Right ventricle myocardium inferior (tissue), 1 donor: ENCODE measurements at regions not wholly inside any gene's neighbourhood (a gene's known extent, or its start where the extent isn't known, plus 50 kb on each side); places are given as distances from the start of the nearest gene placed in this dataset.

Experiments
- ATAC-seq: fragments of 200-7000 bp; cut with Tn5 transposase; one replicate; pipeline ENCODE4 v1.9.1; 2020; ENCODE audit warnings: mild to moderate bottlenecking, moderate library complexity
- DNase-seq: peaks from one replicate; pipeline ENCODE4 v3.0.0; 2021; ENCODE audit errors: missing footprints
- intact Hi-C: fragments of 100-400 bp; cut with DNase I; formaldehyde crosslinking; loops from one replicate; pipeline ENCODE4 v1.11.0; 2022
- donor health status: DM: no; HTN: yes; CAD: no; lungs with severe emphysema.

DNA sequence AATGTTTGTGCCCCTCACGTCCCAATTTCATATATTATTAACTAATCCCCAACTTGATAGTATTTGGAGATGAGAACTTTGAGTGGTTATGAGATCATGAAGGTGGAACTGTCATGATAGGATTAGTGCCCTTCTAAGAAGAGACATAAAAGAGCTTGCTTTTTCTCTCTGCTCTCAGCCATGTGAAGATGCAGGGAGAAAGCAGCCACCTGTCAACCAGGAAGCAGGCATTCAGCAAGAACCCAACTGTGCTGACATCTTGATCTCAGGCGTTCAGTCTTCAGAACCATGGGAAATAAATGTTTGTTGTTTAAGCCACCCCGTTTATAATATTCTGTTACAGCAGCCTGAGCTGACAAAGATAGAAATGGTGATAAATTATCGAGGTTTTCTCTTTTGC lies 278.7 kb upstream of the KCNMB2 start:
- no peak for DNase-seq
- ATAC-seq, result no peak
- intact Hi-C loops, result no loop called here

DNA sequence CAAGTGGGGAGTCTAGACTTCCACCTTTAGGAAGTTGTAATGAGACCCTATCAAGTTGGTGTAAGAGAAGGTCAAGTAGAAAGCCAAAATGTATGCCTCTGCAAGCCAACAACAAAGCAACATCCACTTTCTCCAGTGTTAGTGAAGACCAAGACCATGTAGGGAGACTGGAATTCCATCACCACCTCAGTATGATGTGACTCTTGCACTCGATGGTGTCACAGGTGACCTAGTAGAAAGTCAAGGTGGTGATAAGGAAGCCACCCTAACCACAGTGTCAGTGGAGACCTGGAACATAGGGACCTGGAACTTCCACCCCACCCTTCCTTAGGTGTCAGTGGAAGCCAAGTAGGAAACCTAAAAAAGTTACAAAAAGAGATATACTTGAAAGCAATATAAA lies 278.1 kb upstream of the KCNMB2 start:
- no peak for DNase-seq
- intact Hi-C loops, result no loop called here
- no peak for ATAC-seq

DNA sequence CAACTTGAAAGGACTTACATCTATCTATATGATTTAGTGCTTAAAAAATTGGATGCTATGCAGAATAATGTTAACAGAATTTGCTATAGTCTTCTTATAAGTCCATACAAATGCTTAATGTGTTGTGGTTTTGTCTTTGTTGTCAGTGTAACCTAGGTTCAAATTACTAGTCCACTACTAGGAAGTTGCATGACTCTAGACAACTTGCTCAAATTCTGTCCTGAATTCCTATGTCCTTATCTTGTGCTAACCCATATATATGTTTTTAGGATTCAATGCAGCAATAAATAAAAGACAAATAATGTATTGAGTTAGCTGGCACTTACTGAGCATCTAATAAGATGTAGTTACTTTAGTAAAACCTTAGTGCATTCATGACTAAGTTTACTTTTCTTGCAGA lies 276.5 kb upstream of the KCNMB2 start:
- intact Hi-C loops, result no loop called here
- ATAC-seq (no peak), DNase-seq (no peak)

DNA sequence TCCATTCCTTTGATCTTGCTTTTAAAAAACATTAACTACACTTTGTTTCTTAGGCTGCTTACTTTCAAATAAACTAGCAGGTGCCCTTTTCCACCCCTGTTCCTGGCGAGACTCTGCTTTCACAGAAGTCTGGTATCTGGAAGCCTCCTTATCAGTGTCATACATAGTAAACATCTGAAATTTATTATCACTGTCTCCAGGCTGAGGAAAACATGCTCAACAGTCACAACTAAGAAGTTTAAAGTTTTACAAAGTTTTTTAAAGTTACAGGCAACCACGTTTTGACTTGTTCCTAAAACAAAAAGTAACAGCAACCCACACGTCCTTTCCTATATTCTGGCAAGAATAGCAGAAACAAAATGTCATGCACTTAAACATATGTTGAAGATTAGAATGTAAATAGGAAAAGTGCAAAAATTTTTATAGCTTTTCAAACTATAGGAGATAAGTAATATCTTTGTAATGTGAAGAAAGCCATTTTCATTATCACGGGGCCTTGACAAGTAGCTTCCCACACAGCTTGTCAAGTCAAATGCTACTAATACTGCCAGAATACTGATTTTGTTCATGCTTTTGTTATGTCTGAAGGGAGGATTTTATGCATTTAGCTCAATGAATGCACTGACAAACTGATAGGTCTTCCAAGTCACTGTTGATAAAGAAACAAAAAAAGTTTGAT lies 275.2 kb upstream of the KCNMB2 start:
- intact Hi-C loops, result no loop called here
- DNase-seq, result no peak

DNA sequence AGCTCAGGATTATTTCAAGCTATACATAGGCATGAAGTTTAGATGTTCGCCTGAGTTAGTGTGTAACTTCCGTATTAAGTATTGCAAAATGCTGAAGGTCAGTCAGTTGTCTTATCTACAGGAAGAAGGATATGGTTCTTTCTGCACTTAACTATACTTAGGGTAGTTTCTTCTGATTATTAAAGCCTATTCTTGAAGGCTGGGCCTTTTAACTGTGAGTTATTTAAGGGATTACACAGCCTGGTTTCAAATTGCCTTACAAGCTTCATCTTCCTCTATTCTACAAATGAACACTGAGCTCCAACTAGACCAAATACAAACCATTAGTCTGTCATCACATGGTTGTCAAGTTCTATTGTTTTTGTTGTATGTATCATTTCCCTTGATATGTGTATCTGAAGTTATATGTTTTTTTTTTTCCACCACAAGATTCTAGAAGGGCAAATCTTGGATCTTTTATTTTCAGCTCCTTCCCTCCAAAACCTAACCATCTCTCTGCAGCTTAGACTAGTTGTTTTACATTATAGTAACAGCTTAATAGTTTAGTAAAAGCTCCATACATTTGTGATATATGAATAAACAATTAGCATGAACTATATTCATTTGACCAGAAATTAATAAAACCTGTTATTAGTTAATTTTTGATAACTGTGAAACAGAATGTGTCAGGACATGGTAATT lies 272.9 kb upstream of the KCNMB2 start:
- DNase-seq (no peak), ATAC-seq (no peak)
- intact Hi-C loops, result no loop called here

More for the DNA sequence above, 275.2 kb upstream of the KCNMB2 start:
- ATAC-seq, result no peak

DNA sequence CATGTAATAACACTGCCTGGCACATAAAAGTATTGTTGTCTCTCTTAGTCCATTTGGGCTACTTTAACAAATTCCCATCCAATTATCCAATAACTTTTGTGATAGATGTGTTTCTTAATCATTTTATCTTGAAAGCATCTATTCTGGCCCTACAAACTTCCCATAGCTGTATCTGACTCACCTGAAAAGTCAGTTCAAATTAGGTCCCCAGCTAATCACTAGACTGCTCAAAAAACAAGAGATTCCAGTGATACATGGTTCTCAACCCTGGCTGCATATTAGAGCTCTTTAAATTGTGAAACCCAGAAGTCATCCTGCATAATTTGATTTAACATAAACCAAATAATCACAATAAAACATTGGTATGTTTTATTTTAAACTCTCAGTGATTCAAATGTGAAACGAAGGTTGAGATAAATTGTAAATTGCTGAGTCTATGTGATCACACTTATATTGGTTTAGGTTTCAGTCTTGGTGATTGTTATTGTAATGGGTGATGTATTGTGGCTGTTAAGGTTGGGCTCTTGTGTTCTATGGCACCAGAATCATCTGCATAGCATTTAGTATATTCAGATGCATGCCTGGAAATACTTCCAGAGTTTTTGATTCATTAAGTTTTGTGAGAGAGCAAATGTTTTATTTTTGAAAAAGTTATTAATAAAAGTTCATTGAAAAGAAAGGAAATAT lies 268.9 kb upstream of the KCNMB2 start:
- intact Hi-C loops, result no loop called here
- DNase-seq (no peak), ATAC-seq (no peak)

DNA sequence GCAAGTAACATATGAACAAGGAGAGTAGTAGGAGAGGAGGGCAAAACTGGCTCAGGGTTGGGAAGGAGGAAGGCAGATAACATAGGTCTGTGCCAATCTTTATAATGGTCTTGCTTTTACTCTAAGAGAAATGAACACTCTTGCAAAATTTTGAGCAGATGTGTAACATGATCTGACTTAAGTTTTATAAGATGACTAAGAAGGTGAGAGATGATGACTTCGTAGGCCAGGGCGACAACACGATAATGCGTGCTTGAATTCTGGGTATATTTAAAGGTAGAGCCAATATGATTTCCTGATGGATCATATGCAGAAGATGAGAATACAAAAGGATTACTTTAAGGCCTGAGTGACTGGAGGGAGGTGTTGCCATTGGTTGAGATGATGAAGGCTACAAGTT lies 265.4 kb upstream of the KCNMB2 start:
- intact Hi-C loops, result no loop called here
- ATAC-seq, result no peak
- no peak for DNase-seq

DNA sequence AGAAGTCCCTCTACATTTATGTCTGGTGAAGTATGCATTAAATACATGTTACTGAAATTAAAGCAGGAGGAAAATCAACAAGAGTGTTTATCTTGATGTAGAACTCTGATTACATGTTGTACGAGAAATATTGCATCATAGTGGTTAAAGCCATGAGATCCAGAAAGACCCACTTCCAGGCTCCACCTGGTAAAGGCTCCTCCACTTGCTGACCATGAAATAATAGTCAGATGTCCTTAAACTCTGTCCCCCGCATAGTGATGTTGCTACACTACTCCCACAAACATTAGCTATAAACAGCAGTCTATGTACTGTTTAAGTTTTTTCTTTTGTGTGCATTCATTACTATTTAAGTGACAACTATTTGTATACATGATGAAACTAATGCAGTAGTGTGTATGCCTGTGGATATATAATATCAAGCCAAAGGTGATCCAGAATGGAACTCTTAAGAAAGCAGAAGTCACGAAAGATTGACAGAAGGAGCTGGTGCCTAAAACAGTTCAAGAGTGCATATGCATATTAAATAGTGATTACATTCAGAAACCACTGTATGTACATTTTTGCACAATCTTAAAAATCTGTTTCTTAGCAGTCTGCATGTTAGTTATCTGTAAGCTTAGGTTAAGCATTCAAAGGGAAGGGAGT lies 264.4 kb upstream of the KCNMB2 start:
- ATAC-seq, result no peak
- intact Hi-C loops, result no loop called here
- DNase-seq, result no peak

DNA sequence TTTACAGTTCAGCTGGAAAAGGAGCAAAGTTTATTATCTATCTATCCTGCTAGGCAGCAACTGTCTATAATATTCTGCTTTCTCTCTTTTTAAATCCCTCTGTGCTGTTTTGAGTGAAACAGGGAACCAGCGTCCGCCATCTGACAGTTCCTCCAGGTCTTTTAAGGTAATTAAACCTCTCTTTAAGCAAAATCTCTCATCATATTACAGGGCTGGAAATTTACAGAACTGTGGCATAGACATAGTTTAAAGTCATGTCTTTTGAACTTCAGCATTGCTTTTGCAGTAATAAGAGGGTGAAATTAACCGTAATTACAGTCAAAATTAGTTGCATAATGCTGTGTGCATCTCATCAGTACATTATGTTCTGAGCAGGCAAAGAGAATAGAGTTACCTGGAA lies 263.4 kb upstream of the KCNMB2 start:
- ATAC-seq (no peak), DNase-seq (no peak)
- intact Hi-C loops, result no loop called here

DNA sequence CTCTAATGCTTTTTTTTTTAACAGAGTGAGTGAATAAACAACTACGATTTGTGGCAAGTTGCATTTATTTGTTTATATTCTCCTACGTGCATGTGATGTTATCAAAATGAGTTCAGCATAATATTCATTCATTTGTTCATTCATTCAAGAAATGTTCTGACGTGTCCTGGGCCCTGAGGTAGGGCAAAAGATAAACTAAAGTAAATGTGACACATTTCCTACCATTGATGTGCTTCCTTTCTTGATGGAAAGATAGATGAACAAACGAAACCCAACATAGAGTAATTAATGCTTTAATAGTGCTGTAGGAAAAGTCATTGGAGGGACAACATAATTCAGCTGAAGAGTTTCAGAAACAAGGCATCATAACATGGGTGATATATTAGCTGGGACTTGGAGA lies 261.5 kb upstream of the KCNMB2 start:
- no peak for ATAC-seq
- intact Hi-C loops, result no loop called here
- DNase-seq, result no peak

DNA sequence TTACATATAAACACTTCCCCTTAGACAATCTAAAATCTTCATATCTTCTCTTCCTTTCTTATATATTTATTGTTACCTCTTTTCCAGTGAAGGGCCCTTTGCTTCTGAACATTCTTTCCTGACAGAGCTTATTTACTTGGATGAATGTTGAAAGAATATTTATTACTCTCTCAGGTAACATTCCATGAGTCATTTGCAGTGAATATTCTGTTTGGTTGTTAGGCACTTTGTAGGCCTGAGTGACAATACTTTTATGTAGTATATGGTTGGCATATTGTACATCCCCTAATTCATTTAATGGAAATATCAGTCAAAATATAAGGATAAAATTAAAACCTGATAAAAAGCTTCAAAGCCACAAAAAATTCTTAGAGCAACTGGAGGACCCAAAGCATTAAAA lies 260.9 kb upstream of the KCNMB2 start:
- no peak for DNase-seq
- no peak for ATAC-seq
- intact Hi-C loops, result no loop called here

DNA sequence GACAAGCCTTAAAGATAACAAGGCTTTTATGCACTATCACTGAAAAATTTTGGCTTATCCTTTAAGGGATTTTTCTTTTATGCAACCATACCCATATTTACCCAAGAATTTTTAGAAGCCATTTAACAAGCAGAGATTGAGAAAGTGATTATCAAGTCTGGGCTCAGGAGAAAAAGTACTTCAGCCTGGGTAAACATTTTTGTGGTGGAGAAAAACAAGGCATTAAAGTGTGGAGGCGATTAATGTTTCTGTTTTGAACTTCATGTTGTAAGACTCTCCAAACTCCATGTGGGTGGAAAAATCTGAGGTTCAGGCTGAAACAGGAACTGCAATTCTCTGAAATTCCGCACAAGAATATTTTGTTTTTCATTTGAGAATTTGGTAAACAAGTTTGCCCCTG lies 260.4 kb upstream of the KCNMB2 start:
- intact Hi-C loops, result no loop called here
- ATAC-seq (no peak), DNase-seq (no peak)

DNA sequence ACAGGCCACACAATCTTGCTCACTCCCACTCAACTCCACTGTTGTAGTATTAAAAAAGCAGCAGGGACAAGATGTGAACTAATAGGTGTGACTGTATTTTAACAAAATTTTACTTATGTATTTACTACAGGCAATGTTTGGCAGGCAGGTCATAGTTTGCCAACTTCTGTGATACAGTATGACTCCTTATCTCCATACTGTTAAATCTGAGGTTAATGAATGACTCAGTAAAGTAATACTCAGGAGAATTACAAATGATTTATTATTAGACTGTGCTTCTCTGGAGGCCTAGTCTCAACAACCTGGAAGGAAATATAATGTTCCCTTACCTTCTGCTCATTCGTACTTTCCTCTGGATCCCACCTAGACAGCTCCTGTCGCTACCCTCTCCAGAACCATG lies 258.6 kb upstream of the KCNMB2 start:
- ATAC-seq (no peak), DNase-seq (no peak)
- intact Hi-C loops, result no loop called here

DNA sequence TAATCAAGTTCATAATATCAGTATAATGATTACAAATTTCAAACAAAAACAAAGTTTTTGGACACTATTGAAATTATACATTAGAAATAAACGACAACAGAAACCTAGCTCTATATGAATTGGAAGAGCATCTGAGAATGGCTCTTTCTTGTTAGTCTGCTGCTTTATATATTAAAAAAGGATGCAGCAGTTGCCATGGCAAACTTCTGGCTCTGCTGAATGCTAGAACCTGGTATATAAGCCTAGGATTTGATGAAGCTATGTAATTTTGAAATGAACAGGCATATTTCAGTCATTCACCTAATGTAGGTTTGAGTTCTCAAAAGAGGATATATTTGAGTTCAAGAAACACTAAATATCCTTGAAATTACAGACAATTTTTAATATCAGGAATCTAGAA lies 252.7 kb upstream of the KCNMB2 start:
- ATAC-seq (no peak), DNase-seq (no peak)
- intact Hi-C loops, result no loop called here

DNA sequence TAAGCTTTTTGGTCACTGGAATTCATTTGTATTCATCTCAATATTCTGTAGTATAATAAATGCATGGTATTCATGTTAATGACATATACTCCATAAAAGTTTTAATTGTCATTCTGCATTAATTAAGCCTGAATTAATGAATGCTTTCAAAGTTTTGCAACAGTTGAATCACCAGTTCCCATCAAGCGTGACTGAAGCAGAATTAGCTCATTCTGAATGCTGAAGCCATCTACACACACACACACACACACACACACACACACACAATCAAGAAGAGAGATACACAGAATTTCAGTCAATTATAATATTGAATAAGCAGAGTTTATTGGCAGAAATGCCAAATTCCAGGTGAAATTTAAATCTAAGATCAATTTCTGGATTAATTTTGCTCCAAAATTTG lies 252.1 kb upstream of the KCNMB2 start:
- intact Hi-C loops, result no loop called here
- DNase-seq (no peak), ATAC-seq (no peak)

DNA sequence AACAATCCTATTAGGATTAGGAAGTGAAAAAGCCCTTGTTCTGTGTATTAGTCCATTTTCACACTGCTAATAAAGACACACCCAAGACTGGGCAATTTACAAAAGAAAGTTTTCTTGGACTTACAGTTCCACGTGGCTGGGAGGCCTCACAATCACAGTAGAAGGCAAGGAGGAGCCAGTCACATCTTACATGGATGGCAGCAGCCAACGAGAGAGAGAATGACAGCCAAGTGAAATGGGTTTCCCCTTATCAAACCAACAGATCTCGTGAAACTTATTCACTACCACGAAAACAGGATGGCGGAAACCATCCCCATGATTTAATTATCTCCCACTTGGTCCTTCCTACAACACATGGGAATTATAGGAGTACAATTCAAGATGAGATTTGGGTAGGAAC lies 248.2 kb upstream of the KCNMB2 start:
- ATAC-seq (no peak), DNase-seq (no peak)
- intact Hi-C loops, result no loop called here

DNA sequence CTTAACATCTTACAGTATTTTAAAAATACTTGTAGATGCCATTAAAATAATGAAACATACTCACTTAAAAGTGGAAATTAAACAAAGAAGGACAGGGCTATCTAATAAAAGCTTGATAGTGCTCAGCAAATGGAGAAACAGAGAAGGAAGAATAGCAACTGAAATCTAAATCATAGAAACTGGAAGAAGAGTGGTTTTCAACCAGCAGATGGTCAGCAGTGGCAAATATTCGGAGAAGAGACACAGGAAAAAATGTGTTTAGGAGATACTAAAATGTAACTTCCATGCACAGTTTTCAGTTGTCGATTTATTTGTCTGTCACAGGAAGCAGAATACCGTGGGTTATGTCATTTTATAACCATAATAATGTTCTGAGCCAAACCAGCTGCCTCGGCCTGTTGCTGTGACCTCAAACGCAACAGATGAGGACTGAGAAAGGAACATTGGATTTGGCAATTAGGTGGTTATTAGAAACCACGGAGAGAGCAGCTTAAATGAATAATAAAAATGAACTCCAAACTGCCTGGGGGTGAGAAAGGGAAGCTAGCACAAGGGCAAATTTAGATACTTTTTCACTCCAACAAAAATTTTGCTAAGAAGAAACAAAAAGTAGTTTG lies 246.6 kb upstream of the KCNMB2 start:
- intact Hi-C loops, result no loop called here
- ATAC-seq (peak; percentile 91), DNase-seq (peak; percentile 68)

DNA sequence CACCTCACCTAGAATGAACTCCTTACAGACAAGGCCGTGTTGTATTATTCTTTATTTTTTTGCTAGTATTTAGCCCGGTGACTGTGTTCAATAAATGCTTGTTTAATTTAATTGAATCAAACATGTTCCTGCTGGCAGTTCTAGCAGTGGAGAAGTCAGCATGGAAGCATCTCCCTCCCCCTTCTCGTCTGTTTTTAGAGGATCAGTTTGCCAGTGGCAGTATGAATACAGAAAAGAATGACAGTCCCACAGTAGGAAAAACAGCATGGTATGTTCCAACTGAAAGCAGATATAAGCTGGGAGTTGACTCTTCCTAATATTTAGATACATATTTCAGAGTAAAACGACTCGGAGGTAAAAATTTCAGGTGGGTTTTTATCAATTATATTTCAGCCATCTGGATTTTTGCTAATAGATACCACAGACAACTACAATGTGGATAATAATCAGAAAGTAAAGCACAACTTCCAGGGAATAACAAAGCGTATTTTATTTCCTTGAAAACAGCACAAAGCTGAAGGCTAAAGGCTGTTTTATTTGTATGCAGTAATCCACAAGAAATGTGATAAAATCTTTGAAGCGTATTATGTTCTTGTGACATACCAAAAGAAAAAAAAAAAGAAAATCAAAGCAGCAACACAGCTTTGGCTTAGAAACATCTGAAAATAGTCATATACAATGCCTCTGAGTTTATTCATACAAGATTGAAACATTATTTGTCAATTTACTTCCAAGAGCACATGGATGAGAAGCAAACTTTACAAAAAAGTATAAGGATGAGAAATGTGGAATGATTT lies 244.5 kb upstream of the KCNMB2 start:
- intact Hi-C loops, result no loop called here
- DNase-seq (no peak), ATAC-seq (no peak)
